ENCODE measurements at regions not wholly inside any gene's neighbourhood (a gene's known extent, or its start where the extent isn't known, plus 50 kb on each side); places are given as distances from the start of the nearest gene placed in this dataset.

GRCh38 chr5:5788793-5789192 is 366.3 kb downstream of the ICE1 start:
- no peak for TF ChIP-seq CTCF (IDR thresholded peaks at IDR 0.05)
- no peak for TF ChIP-seq EP300 (IDR thresholded peaks at IDR 0.05; ENCODE audit: low read depth)
- TF ChIP-seq POLR2A (IDR thresholded peaks at IDR 0.05), result no peak
- no peak for TF ChIP-seq POLR2AphosphoS5 (IDR thresholded peaks at IDR 0.05)

Measured in transverse colon (tissue), 4 donors.